Parathyroid adenoma (tissue), 2 donors: ENCODE measurements at regions not wholly inside any gene's neighbourhood (a gene's known extent, or its start where the extent isn't known, plus 50 kb on each side); places are given as distances from the start of the nearest gene placed in this dataset.
"Not testable (repeated sequence)": the region's sequence is repeated elsewhere in the genome, so short reads cannot be mapped to it uniquely, and the experiment has no call there.

Source experiments
- H2AFZ ChIP-seq: fragments of 300-600 bp; sonication (generic); one replicate; pipeline ENCODE4 v1.7.0; 2017; ENCODE audit warnings: antibody characterized with exemption, mild to moderate bottlenecking
- H3K27ac ChIP-seq: fragments of 300-600 bp; sonication (generic); one replicate; pipeline ENCODE4 v1.7.0; 2017
- H3K27me3 ChIP-seq: fragments of 300-600 bp; sonication (generic); one replicate; pipeline ENCODE4 v1.7.0; 2017; ENCODE audit warnings: low read length; ENCODE audit not compliant: control insufficient read depth, insufficient read depth
- H3K36me3 ChIP-seq: fragments of 300-600 bp; sonication (generic); one replicate; pipeline ENCODE4 v1.7.0; 2017; ENCODE audit warnings: low read length; ENCODE audit not compliant: control insufficient read depth, insufficient read depth
- H3K4me1 ChIP-seq: fragments of 300-600 bp; sonication (generic); one replicate; pipeline ENCODE4 v1.7.0; 2017; ENCODE audit warnings: control low read depth
- H3K4me2 ChIP-seq: fragments of 300-600 bp; sonication (generic); one replicate; pipeline ENCODE4 v1.7.0; 2017; ENCODE audit warnings: low read length
- H3K4me3 ChIP-seq: fragments of 300-600 bp; sonication (generic); one replicate; pipeline ENCODE4 v1.7.0; 2017; ENCODE audit warnings: low read depth, low read length
- H3K79me2 ChIP-seq: fragments of 300-600 bp; sonication (generic); one replicate; pipeline ENCODE4 v1.7.0; 2017; ENCODE audit warnings: control low read depth
- H3K9ac ChIP-seq: fragments of 300-600 bp; sonication (generic); one replicate; pipeline ENCODE4 v1.7.0; 2017; ENCODE audit warnings: mild to moderate bottlenecking
- H3K9me3 ChIP-seq: fragments of 300-600 bp; sonication (generic); one replicate; pipeline ENCODE4 v1.7.0; 2017; ENCODE audit warnings: low read length; ENCODE audit not compliant: control insufficient read depth
- TF ChIP-seq, protein P1 (sequence below): fragments of 300-600 bp; sonication (generic); IDR thresholded peaks from one replicate; pipeline ENCODE4 v1.7.0; 2017; ENCODE audit warnings: antibody characterized with exemption, mild to moderate bottlenecking
- donor health status: primary hyperparathyroidism.

DNA sequence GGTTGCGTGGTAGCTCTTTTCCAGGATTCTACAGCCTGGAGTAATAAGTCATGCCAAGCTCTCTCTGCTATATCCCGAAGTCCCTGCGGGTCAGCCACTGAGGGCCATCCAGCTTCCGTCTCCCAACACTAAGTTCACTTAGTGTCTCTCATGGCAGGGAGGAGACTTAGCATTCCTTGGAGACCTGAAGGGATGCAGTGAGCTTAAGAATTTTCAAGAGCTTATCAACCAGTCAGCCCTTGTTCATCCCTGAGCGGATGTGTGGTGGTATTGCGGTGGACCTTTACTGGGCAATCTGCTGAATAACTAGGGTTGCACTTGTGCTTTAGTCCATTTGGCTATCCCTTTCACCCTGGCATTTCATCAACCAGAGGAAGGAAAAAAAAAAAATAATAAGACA is 85.8 kb upstream of the ADGRA3 start:
- H3K27ac ChIP-seq, H3K4me1 ChIP-seq, H3K79me2 ChIP-seq, H3K4me2 ChIP-seq, H3K27me3 ChIP-seq, H3K9ac ChIP-seq, H3K4me3 ChIP-seq, H3K36me3 ChIP-seq, H3K9me3 ChIP-seq, H2AFZ ChIP-seq: not testable (repeated sequence)

DNA sequence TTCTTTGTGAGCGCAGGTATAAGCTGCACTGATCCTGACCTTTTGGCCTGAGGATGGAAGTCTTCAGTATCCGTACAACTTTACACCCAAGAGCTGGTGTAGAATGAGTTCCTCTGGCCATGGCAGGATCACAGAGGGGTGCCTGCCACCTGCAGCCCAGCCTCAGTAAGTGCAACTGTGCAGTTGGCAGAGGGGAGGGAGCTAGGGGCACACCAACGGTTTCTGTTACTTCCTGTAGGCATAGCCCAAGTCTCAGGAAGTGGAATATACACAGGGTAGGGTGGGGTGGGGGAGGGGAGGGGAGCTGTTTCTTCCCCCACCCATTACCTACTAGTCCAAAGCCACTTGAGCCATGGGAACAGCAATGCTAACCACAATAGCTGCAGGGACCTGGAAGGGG is 85.4 kb upstream of the GBA3 start:
- H3K79me2 ChIP-seq: no peaks in the 10 kb centered on the region
- TF ChIP-seq, protein P1, sequence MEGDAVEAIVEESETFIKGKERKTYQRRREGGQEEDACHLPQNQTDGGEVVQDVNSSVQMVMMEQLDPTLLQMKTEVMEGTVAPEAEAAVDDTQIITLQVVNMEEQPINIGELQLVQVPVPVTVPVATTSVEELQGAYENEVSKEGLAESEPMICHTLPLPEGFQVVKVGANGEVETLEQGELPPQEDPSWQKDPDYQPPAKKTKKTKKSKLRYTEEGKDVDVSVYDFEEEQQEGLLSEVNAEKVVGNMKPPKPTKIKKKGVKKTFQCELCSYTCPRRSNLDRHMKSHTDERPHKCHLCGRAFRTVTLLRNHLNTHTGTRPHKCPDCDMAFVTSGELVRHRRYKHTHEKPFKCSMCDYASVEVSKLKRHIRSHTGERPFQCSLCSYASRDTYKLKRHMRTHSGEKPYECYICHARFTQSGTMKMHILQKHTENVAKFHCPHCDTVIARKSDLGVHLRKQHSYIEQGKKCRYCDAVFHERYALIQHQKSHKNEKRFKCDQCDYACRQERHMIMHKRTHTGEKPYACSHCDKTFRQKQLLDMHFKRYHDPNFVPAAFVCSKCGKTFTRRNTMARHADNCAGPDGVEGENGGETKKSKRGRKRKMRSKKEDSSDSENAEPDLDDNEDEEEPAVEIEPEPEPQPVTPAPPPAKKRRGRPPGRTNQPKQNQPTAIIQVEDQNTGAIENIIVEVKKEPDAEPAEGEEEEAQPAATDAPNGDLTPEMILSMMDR: peak; percentile 31
- no peaks in the 10 kb centered on the region for H3K36me3 ChIP-seq
- H3K27ac ChIP-seq: no peak overlapping the region
- no peaks in the 10 kb centered on the region for H3K27me3 ChIP-seq
- H3K9me3 ChIP-seq: no peaks in the 10 kb centered on the region
- no peaks in the 10 kb centered on the region for H3K4me1 ChIP-seq
- no peak overlapping the region for H2AFZ ChIP-seq
- no peak overlapping the region for H3K9ac ChIP-seq
- no peak overlapping the region for H3K4me3 ChIP-seq
- H3K4me2 ChIP-seq: no peak overlapping the region

DNA sequence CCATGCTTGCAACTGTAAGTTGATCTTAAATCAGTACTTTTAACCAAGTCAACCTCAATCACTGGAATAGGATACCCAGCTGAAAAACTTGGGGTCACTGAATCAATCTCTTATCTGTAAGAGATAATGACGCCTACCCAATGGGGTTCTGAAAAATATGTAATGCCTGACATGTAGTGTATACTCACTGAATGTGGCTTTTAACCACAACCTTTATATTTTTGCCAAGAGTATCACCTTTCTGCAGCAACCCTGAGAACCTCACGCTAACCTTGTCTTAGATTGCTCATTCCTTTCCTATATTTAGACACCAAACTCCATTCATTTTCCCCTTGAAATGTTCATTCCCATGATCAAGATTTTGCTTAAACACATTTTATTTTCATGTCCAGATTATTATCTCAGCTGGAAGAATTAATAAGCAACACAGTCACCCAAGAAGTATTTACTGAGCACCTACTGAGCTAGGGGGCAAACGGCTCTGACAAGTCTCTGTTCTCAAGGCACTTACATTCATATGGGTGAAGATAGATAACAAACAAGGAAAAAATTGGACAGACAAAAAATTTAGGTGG is 82.7 kb upstream of the GBA3 start:
- H3K4me3 ChIP-seq, H3K27ac ChIP-seq, H3K79me2 ChIP-seq, H3K36me3 ChIP-seq, H3K4me1 ChIP-seq, H3K27me3 ChIP-seq, H3K9ac ChIP-seq, H2AFZ ChIP-seq, H3K4me2 ChIP-seq, H3K9me3 ChIP-seq: not testable (repeated sequence)

DNA sequence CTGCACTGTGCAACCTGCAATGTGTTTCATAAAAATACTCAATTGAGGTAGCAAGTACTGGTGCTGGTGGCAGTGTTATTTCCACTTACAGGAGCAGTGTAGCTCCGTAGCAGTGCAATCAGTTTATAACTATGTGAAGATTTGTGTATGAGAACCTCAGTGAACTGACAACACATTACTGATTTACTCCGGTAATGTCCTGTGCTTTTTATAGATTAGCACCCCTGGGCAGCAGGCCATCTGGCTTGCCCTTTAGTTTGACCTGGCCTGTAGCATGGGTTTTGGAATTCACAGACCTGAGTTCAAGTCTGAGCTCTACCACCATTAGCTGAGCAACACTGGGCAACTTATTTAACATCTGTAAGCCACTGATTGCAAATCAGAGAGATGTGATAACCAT is 78.6 kb upstream of the GBA3 start:
- no peak overlapping the region for H3K27ac ChIP-seq
- H3K4me1 ChIP-seq: no peaks in the 10 kb centered on the region
- H3K4me2 ChIP-seq: no peak overlapping the region
- H3K9ac ChIP-seq: no peak overlapping the region
- TF ChIP-seq, protein P1: no peak
- no peak overlapping the region for H3K4me3 ChIP-seq
- H3K9me3 ChIP-seq: no peaks in the 10 kb centered on the region
- H3K36me3 ChIP-seq: no peaks in the 10 kb centered on the region
- no peak overlapping the region for H2AFZ ChIP-seq
- H3K79me2 ChIP-seq: no peaks in the 10 kb centered on the region
- H3K27me3 ChIP-seq: no peaks in the 10 kb centered on the region

DNA sequence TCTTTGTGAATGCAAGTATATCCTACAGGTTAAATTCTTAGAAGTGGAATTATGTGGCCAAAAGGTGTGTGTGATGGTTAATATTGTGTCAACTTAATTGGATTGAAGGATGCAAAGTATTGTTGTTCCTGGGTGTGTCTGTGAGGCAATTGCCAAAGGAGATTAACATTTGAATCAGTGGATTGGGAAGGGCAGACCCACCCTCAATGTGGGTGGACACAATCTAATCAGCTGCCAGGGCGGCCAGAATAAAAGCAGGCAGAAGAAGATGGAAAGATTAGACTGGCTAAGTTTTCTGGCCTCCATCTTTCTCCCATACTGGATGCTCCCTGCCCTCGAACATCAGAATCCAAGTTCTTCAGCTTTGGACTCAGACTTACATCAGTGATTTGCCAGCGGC is 76.2 kb upstream of the GBA3 start:
- Histone ChIP-seq H2AFZ (no peak overlapping the region), H3K79me2 (no peaks in the 10 kb centered on the region), H3K9ac (no peak overlapping the region), H3K27ac (no peak overlapping the region), H3K4me2 (no peak overlapping the region), H3K9me3 (no peaks in the 10 kb centered on the region), H3K4me3 (no peak overlapping the region), H3K36me3 (no peaks in the 10 kb centered on the region), H3K4me1 (no peaks in the 10 kb centered on the region), H3K27me3 (no peaks in the 10 kb centered on the region)
- TF ChIP-seq, protein P1: no peak

DNA sequence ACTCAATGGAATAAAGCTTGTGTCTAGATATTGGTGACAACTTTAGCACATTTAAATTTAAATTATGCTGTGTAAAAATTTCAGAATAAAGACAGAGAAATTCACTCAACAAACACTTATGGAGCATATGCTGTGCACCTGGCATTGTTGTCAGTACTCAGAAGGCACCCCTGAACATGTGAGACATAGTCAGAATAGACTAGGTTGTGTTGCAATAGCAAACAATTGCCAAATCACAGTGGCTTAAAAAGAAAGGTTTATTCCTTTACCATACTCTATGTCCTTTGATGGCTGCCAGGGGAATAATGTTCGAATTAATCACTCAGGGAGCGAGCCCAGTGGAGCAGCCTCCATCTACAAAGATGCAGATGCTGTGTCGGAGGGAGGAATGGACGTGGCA is 72.6 kb upstream of the GBA3 start:
- not testable (repeated sequence) for H3K9me3 ChIP-seq, H2AFZ ChIP-seq, H3K27ac ChIP-seq, H3K4me2 ChIP-seq, H3K27me3 ChIP-seq, H3K36me3 ChIP-seq, H3K9ac ChIP-seq, H3K79me2 ChIP-seq, H3K4me3 ChIP-seq, H3K4me1 ChIP-seq

DNA sequence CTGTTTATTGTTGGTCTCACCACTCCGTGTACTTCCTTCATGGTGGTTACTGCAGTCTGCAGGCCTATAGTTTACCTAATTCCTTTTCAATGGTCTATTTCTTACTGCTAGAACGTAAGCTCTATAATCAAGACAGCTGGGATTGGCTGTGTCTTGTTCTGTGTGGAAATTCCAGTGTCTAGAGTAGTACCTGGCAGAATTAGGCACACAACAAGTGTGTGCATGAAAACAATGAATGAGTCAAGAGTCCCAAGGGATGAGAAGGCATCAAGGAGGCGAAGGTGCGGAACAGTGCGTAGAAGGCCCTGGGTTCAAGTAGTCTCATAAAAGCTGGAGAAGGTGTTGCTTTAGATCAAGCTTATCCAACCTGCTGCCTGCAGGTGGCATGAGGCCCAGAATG is 70.8 kb upstream of the GBA3 start:
- not testable (repeated sequence) for H3K4me1 ChIP-seq, H3K27ac ChIP-seq, H3K4me2 ChIP-seq, H2AFZ ChIP-seq, H3K9me3 ChIP-seq, H3K36me3 ChIP-seq, H3K79me2 ChIP-seq, H3K9ac ChIP-seq, H3K4me3 ChIP-seq, H3K27me3 ChIP-seq

DNA sequence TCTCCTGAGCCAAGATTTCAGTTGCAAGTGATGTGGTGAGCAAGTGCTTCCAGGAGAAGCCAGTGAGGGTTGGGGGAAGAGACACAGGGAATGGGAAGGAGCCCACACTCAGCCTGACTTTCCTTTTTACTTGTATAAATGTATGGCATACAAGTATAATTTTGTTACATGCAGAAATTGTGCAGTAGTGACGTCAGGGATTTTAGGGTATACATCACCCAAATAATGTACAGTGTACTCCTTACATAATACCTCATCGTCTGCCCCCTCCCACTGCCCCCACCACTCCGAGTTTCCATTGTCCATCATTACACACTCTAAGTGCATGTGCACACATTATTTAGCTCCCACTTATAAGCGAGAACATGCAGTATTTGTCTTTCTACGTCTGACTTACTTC is 68.7 kb upstream of the GBA3 start:
- not testable (repeated sequence) for H3K36me3 ChIP-seq, H3K27ac ChIP-seq, H3K4me3 ChIP-seq

More for the DNA sequence above, 68.7 kb upstream of the GBA3 start:
- H3K27me3 ChIP-seq, H2AFZ ChIP-seq, H3K79me2 ChIP-seq, H3K9me3 ChIP-seq, H3K4me2 ChIP-seq, H3K9ac ChIP-seq, H3K4me1 ChIP-seq: not testable (repeated sequence)
